Spleen (tissue), 11 donors: ENCODE measurements at regions not wholly inside any gene's neighbourhood (a gene's known extent, or its start where the extent isn't known, plus 50 kb on each side); places are given as distances from the start of the nearest gene placed in this dataset.

Source experiments
- DNase-seq: peaks from one replicate; pipeline ENCODE4 v3.0.0-alpha.2; 2020
- H3K27ac ChIP-seq, 8 donors: fragments of 200-600 bp; sonication (generic) in 7 of 8; 1 replicate in 4 of 8; 2 replicates in 4 of 8; pipeline versions ENCODE4 v1.5.0 to v1.8.0; 2016 to 2021; ENCODE audit warnings: inconsistent platforms in 4 of 8, mild to moderate bottlenecking in 4 of 8, moderate library complexity in 1 of 8
- H3K27me3 ChIP-seq, 7 donors: fragments of 200-600 bp; sonication (generic) in 6 of 7; replicated peaks in 1 of 7; 1 replicate in 4 of 7; 2 replicates in 3 of 7; pipeline versions ENCODE4 v1.5.0 to v1.8.0; 2016 to 2021; ENCODE audit warnings: inconsistent platforms in 3 of 7, mild to moderate bottlenecking in 1 of 7
- H3K36me3 ChIP-seq, 6 donors: fragments of 200-600 bp; sonication (generic) in 5 of 6; 1 replicate in 4 of 6; 2 replicates in 2 of 6; pipeline versions ENCODE4 v1.5.0 to v1.8.0; 2016 to 2021; ENCODE audit warnings: inconsistent platforms in 2 of 6
- H3K4me1 ChIP-seq, 6 donors: fragments of 200-600 bp; sonication (generic) in 5 of 6; 1 replicate in 3 of 6; 2 replicates in 3 of 6; pipeline versions ENCODE4 v1.5.0 to v1.8.0; 2016 to 2021; ENCODE audit warnings: inconsistent platforms in 3 of 6
- H3K4me3 ChIP-seq, 8 donors: fragments of 200-600 bp; sonication (generic) in 7 of 8; 1 replicate in 4 of 8; 2 replicates in 4 of 8; pipeline versions ENCODE4 v1.5.0 to v1.8.0; 2016 to 2021; ENCODE audit warnings: inconsistent platforms in 4 of 8, mild to moderate bottlenecking in 4 of 8, moderate library complexity in 2 of 8
- H3K9me3 ChIP-seq, 8 donors: fragments of 200-600 bp; sonication (generic) in 7 of 8; 1 replicate in 4 of 8; 2 replicates in 4 of 8; pipeline versions ENCODE4 v1.5.0 to v1.8.0; 2016 to 2021; ENCODE audit warnings: inconsistent platforms in 4 of 8
- POLR2A ChIP-seq, 3 donors: fragments of 450-650 bp; IDR thresholded peaks; one replicate each; pipeline ENCODE4 v1.5.1; 2017; ENCODE audit warnings: antibody characterized with exemption in 3 of 3, mild to moderate bottlenecking in 1 of 3
- POLR2AphosphoS5 ChIP-seq, 3 donors: sonication (generic); formaldehyde crosslinking; IDR thresholded peaks; one replicate each; pipeline ENCODE4 v1.5.1; 2017; ENCODE audit warnings: antibody characterized with exemption in 3 of 3
- WGBS, 5 donors: extraction: QIAGEN DNeasy Blood & Tissue Kit in 3 of 5; methylation state at CpG; one replicate each; pipeline versions ENCODE4 v1.1.5 to v1.1.7; 2013 to 2018; 5-methylcytosine and 5-hydroxymethylcytosine counted together
- intact Hi-C: fragments of 100-400 bp; cut with DNase I; formaldehyde crosslinking; loops from one replicate; pipeline ENCODE4 v1.15.0; 2023; ENCODE audit warnings: low total_unique reads
- TF ChIP-seq, protein P1 (sequence below), 11 experiments: fragments of 200-600 bp in 7 of 11; fragments of 450-650 bp in 4 of 11; sonication (generic) in 4 of 11; IDR thresholded peaks in 8 of 11; conservative IDR thresholded peaks in 3 of 11; 1 replicate in 7 of 11; 2 replicates in 4 of 11; pipeline versions ENCODE4 v1.4.0 to v1.8.0; 2016 to 2021; ENCODE audit warnings: antibody characterized with exemption in 11 of 11, inconsistent platforms in 4 of 11, mild to moderate bottlenecking in 1 of 11
- donor health status: healthy with polysubstance abuse.
- donor health status: DM: no; HTN: no; CAD: no; lungs with moderate emphysema.
- donor health status: DM: no; HTN: no; CAD: no.
- donor health status: Bipolar disorder and iron deficiency.
- donor health status: healthy.
- donor health status: DM: no; HTN: no; CAD: no.
- donor health status: DM: yes; HTN: yes; CAD: no.

DNA sequence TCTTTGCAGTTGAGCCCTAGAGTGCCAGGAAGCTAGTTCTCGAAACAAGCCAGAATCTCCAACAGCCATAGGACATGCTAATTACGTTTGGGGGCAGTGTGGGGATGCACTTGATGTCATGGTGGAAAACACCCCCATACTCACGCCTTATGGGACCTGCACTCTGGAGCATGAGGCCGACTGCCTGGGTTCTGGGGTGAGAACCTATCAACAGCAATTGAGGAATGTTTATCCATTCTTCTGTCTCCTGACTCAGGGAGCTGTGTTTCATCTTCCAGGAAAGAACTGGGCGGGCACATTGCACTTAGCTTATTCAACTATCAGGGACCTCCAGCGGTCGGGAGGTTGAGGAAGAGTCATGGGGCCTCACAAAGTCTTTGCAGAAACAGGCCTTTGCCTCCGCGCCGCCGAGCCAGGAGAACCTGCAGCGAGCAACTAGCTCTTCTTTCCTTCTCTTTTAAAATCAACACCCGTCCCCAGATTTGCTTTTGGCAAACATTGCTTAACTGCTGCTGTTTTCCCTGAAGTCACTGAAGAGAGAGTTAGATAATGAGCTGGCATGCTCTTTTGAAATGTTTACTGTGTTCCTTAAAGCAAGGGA lies 226.1 kb upstream of the DIO3 start:
- H3K4me1 ChIP-seq = no peaks in the 10 kb centered on the region
- peaks cover 0 to 51% (median 0%) of the 10 kb centered on the region in 7 donors for H3K27me3 ChIP-seq
- 79 to 87% (median 85%) methylated on average over 13 of the region's 13 CpGs for WGBS, 5 donors
- no peak overlapping the region for H3K27ac ChIP-seq
- TF ChIP-seq POLR2A (IDR thresholded peaks at IDR 0.05) (no peak), POLR2AphosphoS5 (IDR thresholded peaks at IDR 0.05) (no peak)
- TF ChIP-seq, protein P1, sequence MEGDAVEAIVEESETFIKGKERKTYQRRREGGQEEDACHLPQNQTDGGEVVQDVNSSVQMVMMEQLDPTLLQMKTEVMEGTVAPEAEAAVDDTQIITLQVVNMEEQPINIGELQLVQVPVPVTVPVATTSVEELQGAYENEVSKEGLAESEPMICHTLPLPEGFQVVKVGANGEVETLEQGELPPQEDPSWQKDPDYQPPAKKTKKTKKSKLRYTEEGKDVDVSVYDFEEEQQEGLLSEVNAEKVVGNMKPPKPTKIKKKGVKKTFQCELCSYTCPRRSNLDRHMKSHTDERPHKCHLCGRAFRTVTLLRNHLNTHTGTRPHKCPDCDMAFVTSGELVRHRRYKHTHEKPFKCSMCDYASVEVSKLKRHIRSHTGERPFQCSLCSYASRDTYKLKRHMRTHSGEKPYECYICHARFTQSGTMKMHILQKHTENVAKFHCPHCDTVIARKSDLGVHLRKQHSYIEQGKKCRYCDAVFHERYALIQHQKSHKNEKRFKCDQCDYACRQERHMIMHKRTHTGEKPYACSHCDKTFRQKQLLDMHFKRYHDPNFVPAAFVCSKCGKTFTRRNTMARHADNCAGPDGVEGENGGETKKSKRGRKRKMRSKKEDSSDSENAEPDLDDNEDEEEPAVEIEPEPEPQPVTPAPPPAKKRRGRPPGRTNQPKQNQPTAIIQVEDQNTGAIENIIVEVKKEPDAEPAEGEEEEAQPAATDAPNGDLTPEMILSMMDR (IDR thresholded peaks at IDR 0.05 in 8 of 11, conservative IDR thresholded peaks at IDR 0.05 in 3 of 11) = no peak
- intact Hi-C loops = no loop called here
- no peaks in the 10 kb centered on the region for H3K9me3 ChIP-seq
- H3K4me3 ChIP-seq = no peak overlapping the region
- no peak for DNase-seq
- no peaks in the 10 kb centered on the region for H3K36me3 ChIP-seq

DNA sequence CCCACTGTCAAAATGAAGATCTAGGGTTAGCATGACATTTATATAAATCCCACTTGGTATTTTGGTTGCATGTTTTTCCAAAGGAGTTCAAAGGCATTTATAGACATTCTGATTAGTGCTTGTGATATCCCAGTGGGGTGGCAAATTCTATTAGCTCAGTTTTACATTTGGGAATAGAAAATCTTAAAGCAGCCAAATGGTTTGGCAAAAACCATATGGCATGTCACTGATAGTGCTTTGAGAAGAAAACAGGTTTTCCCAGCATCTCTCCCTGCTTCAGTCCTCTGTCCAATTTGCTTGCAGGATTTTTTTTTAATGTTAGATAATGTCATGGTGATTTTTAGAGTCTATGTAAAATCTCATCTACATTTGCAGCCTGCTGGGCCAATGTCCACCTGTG lies 225.1 kb upstream of the DIO3 start:
- DNase-seq = no peak
- H3K4me3 ChIP-seq = no peak overlapping the region
- TF ChIP-seq POLR2A (IDR thresholded peaks at IDR 0.05) = no peak
- TF ChIP-seq, protein P1 (IDR thresholded peaks at IDR 0.05 in 8 of 11, conservative IDR thresholded peaks at IDR 0.05 in 3 of 11) = no peak
- H3K9me3 ChIP-seq = no peaks in the 10 kb centered on the region
- no peaks in the 10 kb centered on the region for H3K4me1 ChIP-seq
- intact Hi-C loops = no loop called here
- no peak overlapping the region for H3K27ac ChIP-seq
- peaks cover 0 to 51% (median 0%) of the 10 kb centered on the region in 7 donors for H3K27me3 ChIP-seq
- H3K36me3 ChIP-seq = no peaks in the 10 kb centered on the region

DNA sequence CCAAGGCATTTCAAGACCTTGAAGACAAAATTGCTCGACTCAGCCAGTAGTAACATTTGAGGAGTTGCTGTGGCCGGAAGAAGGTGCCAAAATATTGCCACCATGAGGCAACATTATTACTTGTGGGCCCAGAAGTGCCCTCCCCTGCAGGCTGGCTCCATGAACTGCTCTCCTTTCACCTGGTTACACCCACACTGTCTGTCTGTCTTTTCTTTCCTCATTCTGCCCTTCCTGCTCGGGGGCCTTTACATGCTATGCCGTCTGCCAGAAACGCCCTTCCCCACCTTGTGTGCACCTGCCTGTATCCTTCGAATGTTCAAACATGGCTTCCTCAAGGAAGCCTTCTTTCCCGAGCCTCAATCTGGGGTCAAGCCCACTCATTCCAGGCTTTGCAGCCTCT lies 224.2 kb upstream of the DIO3 start:
- Histone ChIP-seq H3K27me3 (peaks cover 0 to 56% (median 0%) of the 10 kb centered on the region in 7 donors), H3K36me3 (no peaks in the 10 kb centered on the region), H3K9me3 (peaks cover 0 to 4% (median 0%) of the 10 kb centered on the region in 8 donors), H3K4me1 (no peaks in the 10 kb centered on the region), H3K27ac (no peak overlapping the region), H3K4me3 (no peak overlapping the region)
- no peak for DNase-seq
- WGBS, 5 donors = 85 to 90% (median 86%) methylated on average over 7 of the region's 7 CpGs
- TF ChIP-seq, protein P1 (IDR thresholded peaks at IDR 0.05 in 8 of 11, conservative IDR thresholded peaks at IDR 0.05 in 3 of 11) = no peak
- TF ChIP-seq POLR2A (IDR thresholded peaks at IDR 0.05) (no peak), POLR2AphosphoS5 (IDR thresholded peaks at IDR 0.05) (no peak)
- intact Hi-C loops = no loop called here

DNA sequence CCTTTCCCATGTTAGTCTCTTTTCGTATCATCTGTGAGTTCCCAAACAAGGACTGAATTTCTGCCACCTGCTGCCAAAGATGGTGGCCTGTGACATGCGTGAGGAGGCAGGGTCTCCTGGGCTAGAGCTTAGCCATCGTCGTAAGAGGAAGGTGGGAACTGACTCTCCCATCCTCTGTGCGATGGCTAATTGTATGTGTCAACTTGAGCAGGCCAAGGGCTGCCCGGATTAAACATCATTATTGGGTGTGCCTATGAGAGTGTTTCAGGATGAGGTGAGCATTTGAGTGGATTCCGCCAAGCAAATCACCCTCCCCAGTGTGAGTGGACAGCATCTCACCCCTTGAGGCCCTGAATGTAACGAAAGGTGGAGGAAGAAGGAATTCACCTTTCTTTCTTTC lies 220.7 kb upstream of the DIO3 start:
- Histone ChIP-seq H3K4me1 (no peaks in the 10 kb centered on the region), H3K27ac (no peak overlapping the region), H3K4me3 (no peak overlapping the region), H3K36me3 (no peaks in the 10 kb centered on the region), H3K27me3 (peaks cover 0 to 40% (median 0%) of the 10 kb centered on the region in 7 donors), H3K9me3 (peaks cover 0 to 7% (median 0%) of the 10 kb centered on the region in 8 donors)
- TF ChIP-seq, protein P1 (IDR thresholded peaks at IDR 0.05 in 8 of 11, conservative IDR thresholded peaks at IDR 0.05 in 3 of 11) = no peak
- TF ChIP-seq POLR2A (IDR thresholded peaks at IDR 0.05) (no peak), POLR2AphosphoS5 (IDR thresholded peaks at IDR 0.05) (no peak)
- 85 to 89% (median 86%) methylated on average over 8 of the region's 8 CpGs for WGBS, 5 donors
- intact Hi-C loops = no loop called here
- no peak for DNase-seq
